Osteocyte (in vitro differentiated cells): ENCODE measurements at regions not wholly inside any gene's neighbourhood (a gene's known extent, or its start where the extent isn't known, plus 50 kb on each side); places are given as distances from the start of the nearest gene placed in this dataset.

Experiments used
- DNase-seq: peaks from one replicate; pipeline ENCODE4 v3.0.0; 2021; ENCODE audit warnings: mixed read lengths; ENCODE audit not compliant: unreplicated experiment; ENCODE audit errors: extremely low spot score
- H3K27ac Mint-ChIP-seq: one replicate; pipeline ENCODE4 v1.8.0; 2021; ENCODE audit warnings: mild to moderate bottlenecking, mixed read lengths; ENCODE audit not compliant: unreplicated experiment
- H3K27me3 Mint-ChIP-seq: one replicate; pipeline ENCODE4 v1.8.0; 2021; ENCODE audit warnings: mixed read lengths; ENCODE audit not compliant: unreplicated experiment
- H3K36me3 Mint-ChIP-seq: one replicate; pipeline ENCODE4 v1.8.0; 2021; ENCODE audit warnings: mixed read lengths; ENCODE audit not compliant: unreplicated experiment
- H3K4me1 Mint-ChIP-seq: one replicate; pipeline ENCODE4 v1.8.0; 2021; ENCODE audit warnings: mixed read lengths; ENCODE audit not compliant: unreplicated experiment
- H3K4me3 Mint-ChIP-seq: one replicate; pipeline ENCODE4 v1.8.0; 2021; ENCODE audit warnings: mild to moderate bottlenecking, moderate library complexity, mixed read lengths; ENCODE audit not compliant: unreplicated experiment
- H3K9me3 Mint-ChIP-seq: one replicate; pipeline ENCODE4 v1.8.0; 2021; ENCODE audit warnings: mixed read lengths; ENCODE audit not compliant: unreplicated experiment
- TF ChIP-seq, protein P1 (sequence below): fragments of 200-600 bp; sonication (generic); IDR thresholded peaks from 2 replicates; pipeline ENCODE4 v1.5.0; 2021; ENCODE audit warnings: antibody characterized with exemption, mild to moderate bottlenecking, moderate library complexity

DNA sequence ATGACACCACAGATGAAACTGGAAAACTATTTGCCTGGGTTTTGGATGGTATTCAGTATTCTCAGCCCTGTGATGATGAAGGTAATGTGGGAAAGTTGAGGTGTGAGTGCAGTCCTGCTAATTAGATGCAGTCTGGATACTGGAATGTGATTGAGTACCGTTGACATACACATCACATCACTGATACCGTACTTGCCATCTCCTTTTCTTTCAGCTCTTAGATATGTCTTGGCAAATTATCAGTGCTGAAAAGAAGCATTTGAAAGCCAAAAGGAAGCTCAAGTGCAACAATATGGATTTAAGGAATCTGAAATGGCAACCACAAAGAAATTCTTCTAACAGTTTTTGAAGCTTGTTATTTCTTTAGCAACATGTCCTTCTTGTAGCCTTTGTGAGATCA is 381.4 kb upstream of the TGFBR2 start:
- H3K4me1 Mint-ChIP-seq, result peaks cover 43% of the 10 kb centered on the region
- no peak overlapping the region for H3K27ac Mint-ChIP-seq
- DNase-seq, result no peak

DNA sequence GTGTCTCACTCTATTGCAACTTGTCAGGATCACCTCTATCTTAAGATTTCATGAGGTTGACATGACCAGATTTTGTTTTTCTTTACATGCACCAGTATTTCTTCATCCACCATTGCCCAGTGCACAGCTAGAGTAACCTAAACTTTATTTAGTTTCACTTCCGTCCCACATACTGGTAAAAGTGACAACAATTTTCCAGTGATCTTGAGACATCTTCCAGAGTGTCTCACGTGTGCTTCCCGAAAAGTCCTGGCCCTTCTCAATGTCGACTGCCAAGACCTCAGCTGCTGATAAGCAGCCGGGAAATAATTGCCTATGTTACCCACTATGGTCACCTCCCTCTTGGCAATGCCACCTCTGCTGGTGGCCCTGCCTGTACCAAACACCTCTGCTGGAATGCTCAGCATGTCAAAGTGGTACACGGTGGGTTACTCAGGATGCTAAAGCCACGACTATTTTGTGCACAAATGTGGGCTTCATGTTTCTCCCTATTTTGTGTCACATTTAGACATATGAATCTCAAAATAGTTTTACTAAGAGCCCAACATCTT is 379.7 kb upstream of the TGFBR2 start:
- Mint-ChIP-seq H3K9me3 (no peaks in the 10 kb centered on the region), H3K27ac (peak overlapping the region; percentile 50), H3K36me3 (no peaks in the 10 kb centered on the region), H3K27me3 (no peaks in the 10 kb centered on the region), H3K4me1 (peaks cover 41% of the 10 kb centered on the region), H3K4me3 (no peak overlapping the region)
- no peak for DNase-seq
- TF ChIP-seq, protein P1, sequence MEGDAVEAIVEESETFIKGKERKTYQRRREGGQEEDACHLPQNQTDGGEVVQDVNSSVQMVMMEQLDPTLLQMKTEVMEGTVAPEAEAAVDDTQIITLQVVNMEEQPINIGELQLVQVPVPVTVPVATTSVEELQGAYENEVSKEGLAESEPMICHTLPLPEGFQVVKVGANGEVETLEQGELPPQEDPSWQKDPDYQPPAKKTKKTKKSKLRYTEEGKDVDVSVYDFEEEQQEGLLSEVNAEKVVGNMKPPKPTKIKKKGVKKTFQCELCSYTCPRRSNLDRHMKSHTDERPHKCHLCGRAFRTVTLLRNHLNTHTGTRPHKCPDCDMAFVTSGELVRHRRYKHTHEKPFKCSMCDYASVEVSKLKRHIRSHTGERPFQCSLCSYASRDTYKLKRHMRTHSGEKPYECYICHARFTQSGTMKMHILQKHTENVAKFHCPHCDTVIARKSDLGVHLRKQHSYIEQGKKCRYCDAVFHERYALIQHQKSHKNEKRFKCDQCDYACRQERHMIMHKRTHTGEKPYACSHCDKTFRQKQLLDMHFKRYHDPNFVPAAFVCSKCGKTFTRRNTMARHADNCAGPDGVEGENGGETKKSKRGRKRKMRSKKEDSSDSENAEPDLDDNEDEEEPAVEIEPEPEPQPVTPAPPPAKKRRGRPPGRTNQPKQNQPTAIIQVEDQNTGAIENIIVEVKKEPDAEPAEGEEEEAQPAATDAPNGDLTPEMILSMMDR, result no peak

More for the DNA sequence above, 381.4 kb upstream of the TGFBR2 start:
- TF ChIP-seq, protein P1, result no peak
- Mint-ChIP-seq H3K36me3 (no peaks in the 10 kb centered on the region), H3K4me3 (no peak overlapping the region), H3K27me3 (no peaks in the 10 kb centered on the region), H3K9me3 (no peaks in the 10 kb centered on the region)

GRCh38 chr3:30227571-30228301 is 378.7 kb upstream of the TGFBR2 start:
- peak overlapping the region; percentile 79 for H3K27ac Mint-ChIP-seq
- no peaks in the 10 kb centered on the region for H3K36me3 Mint-ChIP-seq
- no peaks in the 10 kb centered on the region for H3K27me3 Mint-ChIP-seq
- no peaks in the 10 kb centered on the region for H3K9me3 Mint-ChIP-seq
- peaks cover 43% of the 10 kb centered on the region for H3K4me1 Mint-ChIP-seq
- TF ChIP-seq, protein P1, result no peak
- DNase-seq, result no peak
- H3K4me3 Mint-ChIP-seq, result peak overlapping the region; percentile 1

DNA sequence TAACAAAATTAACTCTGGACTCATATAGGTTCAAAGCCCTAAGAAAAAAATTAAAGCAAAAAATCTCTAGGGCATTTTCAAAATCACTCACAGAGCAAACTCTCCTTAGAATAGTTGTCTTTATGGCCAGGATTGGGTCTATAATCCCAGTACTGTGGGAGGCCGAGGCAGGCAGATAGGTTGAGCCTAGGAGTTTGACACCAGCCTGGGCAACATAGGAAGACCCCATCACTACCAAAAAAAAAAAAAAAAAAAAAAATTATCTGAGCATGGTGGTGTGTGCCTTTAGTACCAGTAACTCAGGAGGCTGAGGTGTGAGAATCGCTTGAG is 378.1 kb upstream of the TGFBR2 start:
- peaks cover 43% of the 10 kb centered on the region for H3K4me1 Mint-ChIP-seq
- no peaks in the 10 kb centered on the region for H3K9me3 Mint-ChIP-seq
- TF ChIP-seq, protein P1, result no peak
- no peak for DNase-seq
- no peaks in the 10 kb centered on the region for H3K36me3 Mint-ChIP-seq
- H3K27me3 Mint-ChIP-seq, result no peaks in the 10 kb centered on the region
- H3K27ac Mint-ChIP-seq, result peak overlapping the region; percentile 79
- H3K4me3 Mint-ChIP-seq, result peak overlapping the region; percentile 1

- Mint-ChIP-seq H3K27ac (peak overlapping the region; percentile 29), H3K27me3 (no peaks in the 10 kb centered on the region), H3K9me3 (no peaks in the 10 kb centered on the region), H3K36me3 (no peaks in the 10 kb centered on the region), H3K4me3 (no peak overlapping the region), H3K4me1 (peaks cover 46% of the 10 kb centered on the region)
- TF ChIP-seq, protein P1, result no peak
- DNase-seq, result no peak
Measured at GRCh38 chr3:30231277-30232141, 374.9 kb upstream of the TGFBR2 start.
